ENCODE measurements at regions not wholly inside any gene's neighbourhood (a gene's known extent, or its start where the extent isn't known, plus 50 kb on each side); places are given as distances from the start of the nearest gene placed in this dataset.

DNA sequence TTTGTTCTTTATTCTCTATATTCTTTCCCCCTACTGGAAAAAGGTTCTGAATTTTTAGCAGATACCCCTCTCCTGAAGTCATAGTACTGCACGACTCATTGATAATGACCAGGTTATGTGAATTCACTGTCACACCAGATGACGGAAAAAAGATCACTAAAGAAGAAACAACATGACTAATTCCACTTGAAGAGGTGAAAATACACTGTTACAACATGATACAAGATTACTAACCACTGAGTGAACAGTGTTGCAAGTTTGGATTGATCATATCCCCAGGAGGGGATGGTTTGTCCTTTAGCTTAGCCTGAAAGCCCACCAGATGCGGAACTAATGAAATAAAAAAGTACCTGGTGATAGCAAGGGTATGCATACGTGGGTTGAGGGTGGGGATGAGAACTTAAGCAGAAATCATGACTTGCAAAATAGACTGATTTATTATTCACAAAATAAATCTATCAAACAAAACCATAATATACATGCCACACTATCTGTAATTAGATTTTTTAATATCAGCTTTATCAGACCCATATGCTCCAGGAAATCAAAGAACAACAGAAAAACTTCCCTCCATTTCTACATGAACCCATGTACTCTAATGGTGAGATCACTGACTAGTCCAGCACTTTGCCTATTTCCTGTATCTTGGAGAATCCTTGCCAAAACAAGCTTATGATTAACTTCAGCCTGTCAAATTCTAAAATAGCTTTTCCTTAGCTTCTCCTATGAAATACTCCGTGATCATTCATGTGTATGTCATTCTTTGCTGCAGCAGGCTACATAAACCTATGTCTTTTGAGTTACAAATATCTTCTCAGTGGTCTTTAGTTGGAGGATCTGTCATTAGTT lies 257.4 kb upstream of the AGA start:
- DNase-seq, result peak; percentile 33

GRCh38 chr4:177706916-177707315 lies 264.7 kb upstream of the AGA start:
- no peak for DNase-seq

- DNase-seq, result no peak
Measured at GRCh38 chr4:177713454-177713853, 271.2 kb upstream of the AGA start.

- no peak for DNase-seq
Measured at GRCh38 chr4:177717407-177717806, 275.2 kb upstream of the AGA start.

GRCh38 chr4:177718514-177718913 lies 276.3 kb upstream of the AGA start:
- DNase-seq, result no peak

GRCh38 chr4:177726111-177726510 lies 283.9 kb upstream of the AGA start:
- DNase-seq, result no peak

DNA sequence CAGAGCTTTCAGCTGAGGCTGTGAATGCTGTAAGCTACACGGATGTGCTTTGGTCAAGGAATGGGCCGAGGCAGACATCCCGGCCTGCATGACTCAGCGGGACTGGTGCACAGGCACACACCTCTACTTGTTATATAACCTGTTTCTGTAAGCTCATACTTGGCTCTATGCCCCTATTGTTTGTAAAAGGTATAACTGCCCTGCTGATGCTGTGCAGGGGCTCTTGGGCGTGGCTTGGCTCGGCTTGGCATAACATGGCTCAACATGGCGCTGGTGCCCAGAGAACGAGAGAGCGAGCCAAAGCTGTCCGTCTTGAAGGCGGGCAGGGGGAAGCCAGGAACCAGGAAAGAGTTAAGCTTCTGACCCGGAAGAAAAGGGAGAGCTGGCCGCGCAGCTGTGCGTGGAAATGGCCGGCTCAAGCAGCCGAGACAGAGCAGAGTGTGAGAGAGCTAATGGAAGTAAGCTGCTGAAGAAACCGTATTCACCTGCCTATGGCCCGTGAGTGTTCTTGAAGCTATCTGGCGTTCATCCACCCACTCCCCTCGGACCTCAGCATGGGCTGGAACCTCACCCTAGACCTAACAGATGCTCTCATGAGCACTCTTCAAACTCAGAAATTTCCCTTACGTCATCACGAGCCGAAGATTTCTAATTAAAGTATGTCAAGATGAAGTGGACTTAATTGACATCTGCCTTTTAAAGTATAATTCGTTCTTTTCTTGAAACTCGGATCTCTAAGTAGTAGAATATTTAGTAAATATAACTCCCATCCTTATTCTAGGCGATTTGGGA lies 286.3 kb upstream of the AGA start:
- DNase-seq, result peak; percentile 58

GRCh38 chr4:177729681-177730080 lies 287.4 kb upstream of the AGA start:
- DNase-seq, result no peak

DNA sequence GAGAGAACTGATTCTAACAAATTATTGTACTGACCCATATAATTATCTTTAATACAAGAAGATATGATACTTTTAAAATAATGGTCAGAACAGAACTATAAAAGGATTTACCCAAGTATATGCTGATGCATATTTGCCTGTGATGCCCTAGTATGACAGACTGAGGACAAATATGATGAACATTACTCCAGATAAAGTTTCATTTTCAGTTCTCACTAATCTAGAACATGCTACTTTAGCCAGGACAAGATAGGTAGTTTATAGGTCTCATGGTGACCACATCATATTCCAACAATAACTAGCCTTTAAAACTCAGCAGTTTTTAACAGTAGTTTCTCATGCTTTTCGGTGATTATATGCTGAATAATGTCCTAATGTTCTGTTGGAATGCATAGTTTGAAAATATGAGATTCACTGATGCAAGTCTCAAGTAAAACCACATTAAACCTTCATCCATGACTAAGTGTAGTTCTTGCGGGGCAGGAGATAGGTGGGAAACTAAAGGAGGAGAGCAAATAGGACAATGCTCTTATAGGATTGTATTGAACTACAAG lies 295.2 kb upstream of the AGA start:
- no peak for DNase-seq

GRCh38 chr4:177740563-177740962 lies 298.3 kb upstream of the AGA start:
- DNase-seq, result no peak

DNA sequence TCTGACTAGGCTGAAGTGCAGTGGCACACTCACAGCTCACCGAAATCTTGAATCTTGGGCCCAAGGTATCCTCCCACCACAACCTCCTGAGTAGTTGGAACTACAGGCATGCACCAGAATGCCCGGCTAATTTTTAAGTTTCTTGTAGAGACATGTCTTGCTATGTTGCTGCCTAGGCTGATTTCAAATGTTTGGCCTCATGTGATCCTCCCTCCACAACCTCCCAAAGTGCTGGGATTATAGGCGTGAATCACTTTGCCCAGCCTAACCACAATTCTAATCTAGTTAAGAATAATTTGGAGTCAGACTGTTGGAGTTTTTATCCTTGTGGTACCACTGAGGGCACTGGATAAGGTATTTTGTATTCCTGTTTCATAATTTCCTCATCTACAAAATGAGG lies 317.5 kb upstream of the AGA start:
- DNase-seq, result no peak

DNA sequence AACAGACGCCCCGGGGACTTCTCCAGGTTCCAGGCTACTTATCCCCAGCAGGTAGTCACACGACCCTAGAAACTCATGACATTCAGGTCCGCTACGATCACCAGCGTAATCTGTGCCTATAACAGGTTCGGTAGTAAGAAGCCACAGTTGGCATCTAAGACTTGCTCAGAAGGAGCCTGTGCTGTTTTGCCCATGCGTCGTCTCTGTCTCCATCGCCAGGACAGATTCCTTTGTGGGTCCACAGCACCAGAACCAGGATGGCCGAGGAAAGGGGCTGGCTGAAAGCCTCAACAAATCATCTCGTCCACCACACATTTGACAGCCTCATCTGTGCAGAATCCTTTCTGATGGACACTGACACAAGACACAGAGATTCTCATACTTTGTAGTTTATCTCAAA lies 319.5 kb upstream of the AGA start:
- no peak for DNase-seq

GRCh38 chr4:177769155-177769554 lies 326.9 kb upstream of the AGA start:
- DNase-seq, result no peak

GRCh38 chr4:177770776-177771175 lies 328.5 kb upstream of the AGA start:
- no peak for DNase-seq

GRCh38 chr4:177771645-177772044 lies 329.4 kb upstream of the AGA start:
- DNase-seq, result no peak

GRCh38 chr4:177778623-177779022 lies 336.4 kb upstream of the AGA start:
- DNase-seq, result no peak

DNA sequence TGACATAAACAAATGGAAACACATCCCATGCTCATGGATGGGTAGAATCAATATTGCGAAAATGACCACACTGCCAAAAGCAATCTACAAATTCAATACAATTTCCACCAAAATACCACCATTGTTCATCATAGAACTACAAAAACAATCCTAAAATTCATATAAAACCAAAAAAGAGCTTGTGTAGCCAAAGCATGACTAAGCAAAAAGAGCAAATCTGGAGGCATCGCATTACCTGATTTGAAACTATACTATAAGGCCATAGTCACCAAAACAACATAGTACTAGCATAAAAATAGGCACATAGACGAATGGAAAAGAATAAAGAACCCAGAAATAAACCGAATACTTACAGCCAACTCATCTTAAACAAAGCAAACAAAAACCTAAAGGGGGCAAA lies 342.8 kb upstream of the AGA start:
- no peak for DNase-seq

GRCh38 chr4:177789610-177790009 lies 347.4 kb upstream of the AGA start:
- DNase-seq, result no peak

DNA sequence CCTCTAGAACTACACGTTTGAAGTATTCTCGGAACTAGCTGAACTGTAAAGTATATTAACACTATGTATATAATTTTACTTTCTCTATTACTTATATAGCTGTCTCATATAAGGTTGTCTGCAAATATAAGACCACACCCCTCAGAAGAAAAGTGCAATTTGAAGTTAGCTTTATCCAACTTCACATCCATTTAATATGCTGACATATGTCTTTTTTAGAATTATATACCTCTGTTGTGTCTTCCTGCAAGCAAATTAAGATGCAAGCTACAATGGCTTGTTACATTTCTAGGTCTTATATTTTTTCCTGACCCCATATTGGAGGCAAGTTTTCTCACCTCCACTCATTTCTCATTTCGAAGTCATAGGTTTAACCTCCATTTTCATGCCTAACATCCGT lies 349.0 kb upstream of the AGA start:
- DNase-seq, result no peak

DNA sequence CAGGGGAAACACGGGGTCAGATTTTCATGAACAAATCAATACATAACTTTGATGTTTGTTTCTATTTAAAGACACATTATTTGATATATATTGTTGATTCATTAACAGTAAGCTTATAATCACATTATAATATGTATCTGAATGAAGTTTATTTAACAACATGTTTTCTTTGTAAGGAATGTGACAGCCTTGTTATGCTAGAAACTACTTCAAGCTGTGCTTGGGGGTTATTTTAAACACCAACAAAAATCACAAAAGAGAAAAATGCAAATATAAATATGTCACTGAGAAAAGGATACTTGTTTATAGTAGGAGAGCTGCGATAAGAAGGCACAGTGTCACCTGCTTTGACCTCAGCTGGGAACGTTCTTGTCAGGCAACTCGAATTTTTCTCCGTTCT lies 354.6 kb upstream of the AGA start:
- no peak for DNase-seq

DNA sequence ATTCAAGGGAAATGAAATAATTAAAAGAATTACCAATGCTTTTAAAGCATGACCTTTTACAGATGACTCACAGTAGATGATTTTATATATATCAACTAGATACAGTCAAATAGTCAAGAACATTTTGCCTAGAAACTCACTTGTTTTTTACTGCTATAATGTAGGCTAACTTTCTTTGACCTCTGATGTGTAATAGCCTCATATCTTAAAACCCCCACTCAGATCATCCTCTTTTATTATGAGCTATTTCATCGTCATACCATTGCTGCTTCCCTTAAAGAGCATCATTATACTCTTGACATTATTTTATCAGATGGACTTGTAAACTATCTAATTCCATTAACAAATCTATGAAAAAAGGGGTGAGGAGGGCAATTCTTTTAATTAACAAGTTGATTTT lies 355.9 kb upstream of the AGA start:
- no peak for DNase-seq

DNA sequence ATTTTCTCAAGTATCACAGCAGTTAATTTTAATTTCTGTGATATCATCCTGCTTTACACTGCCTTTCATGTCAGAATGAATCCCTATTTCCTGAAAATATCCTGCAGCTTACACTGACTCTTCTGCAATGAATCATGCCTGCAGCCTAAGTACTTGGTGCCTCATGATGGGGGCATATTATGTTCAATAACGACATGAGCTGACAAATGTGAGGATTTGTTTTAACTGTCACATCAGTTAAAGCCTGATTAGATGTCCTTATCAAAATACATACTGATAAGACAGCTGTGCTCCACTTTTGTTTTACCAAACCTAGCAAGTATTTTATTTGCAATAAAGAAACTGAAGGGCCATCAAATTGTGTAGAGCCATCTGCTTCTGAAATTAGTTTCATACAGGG lies 359.9 kb upstream of the AGA start:
- DNase-seq, result no peak

DNA sequence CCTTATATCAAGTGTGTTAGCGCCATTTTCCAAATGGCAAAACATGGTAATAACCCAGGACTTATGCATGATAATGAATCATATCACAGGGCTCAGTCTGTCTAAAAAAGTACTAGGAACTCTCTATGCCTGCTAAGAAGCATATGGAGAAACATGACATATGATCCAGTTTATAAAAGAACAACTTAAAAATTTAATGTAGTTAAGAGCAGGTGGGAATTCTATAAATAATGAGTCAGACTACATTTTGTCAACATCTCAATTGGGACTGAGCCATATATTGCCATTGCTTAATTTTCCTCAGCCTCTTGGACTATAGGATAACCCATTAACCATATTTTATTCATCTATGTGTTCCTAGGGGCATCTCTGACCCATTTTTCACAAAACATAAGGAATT lies 360.4 kb upstream of the AGA start:
- no peak for DNase-seq

DNA sequence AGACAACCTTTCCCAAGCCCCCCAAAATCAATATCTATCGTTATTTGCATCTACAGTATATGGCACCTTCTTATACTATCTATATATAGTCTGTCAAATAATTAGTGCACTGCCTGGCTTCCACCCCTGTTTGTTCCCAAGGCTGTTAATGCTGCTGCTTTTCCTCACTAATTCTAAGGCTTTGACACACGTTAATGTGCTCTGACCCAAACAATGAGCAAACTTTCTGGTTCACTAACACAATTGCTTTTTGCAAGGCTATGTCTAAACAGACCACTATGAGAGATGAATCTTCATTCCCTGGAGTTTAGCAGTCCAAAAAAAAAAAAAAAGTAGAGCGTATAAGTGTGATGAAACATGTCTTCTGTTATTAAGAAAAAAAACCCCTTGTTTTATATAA lies 360.9 kb upstream of the AGA start:
- no peak for DNase-seq

Data from NCI-H226 (cell line).